Esophagus squamous epithelium (tissue), 4 donors: ENCODE measurements at regions not wholly inside any gene's neighbourhood (a gene's known extent, or its start where the extent isn't known, plus 50 kb on each side); places are given as distances from the start of the nearest gene placed in this dataset.
"Not testable (repeated sequence)": the region's sequence is repeated elsewhere in the genome, so short reads cannot be mapped to it uniquely, and the experiment has no call there.

Experiments
- CTCF ChIP-seq, 6 experiments: fragments of 450-650 bp in 4 of 6; fragments of 200-600 bp in 2 of 6; sonication (generic) in 2 of 6; IDR thresholded peaks; one replicate each; pipeline ENCODE4 v1.5.1; 2016 to 2019; ENCODE audit warnings: antibody characterized with exemption in 6 of 6, mild to moderate bottlenecking in 4 of 6, moderate library complexity in 4 of 6
- POLR2A ChIP-seq, 4 donors: fragments of 450-650 bp; IDR thresholded peaks; one replicate each; pipeline ENCODE4 v1.6.1; 2017; ENCODE audit warnings: antibody characterized with exemption in 4 of 4, mild to moderate bottlenecking in 4 of 4, moderate library complexity in 3 of 4

- TF ChIP-seq CTCF, POLR2A (IDR thresholded peaks at IDR 0.05): not testable (repeated sequence)
Observed at GRCh38 chr15:28772857-28773256, 60.6 kb upstream of the GOLGA8M start.
